ENCODE measurements at regions not wholly inside any gene's neighbourhood (a gene's known extent, or its start where the extent isn't known, plus 50 kb on each side); places are given as distances from the start of the nearest gene placed in this dataset.

DNA sequence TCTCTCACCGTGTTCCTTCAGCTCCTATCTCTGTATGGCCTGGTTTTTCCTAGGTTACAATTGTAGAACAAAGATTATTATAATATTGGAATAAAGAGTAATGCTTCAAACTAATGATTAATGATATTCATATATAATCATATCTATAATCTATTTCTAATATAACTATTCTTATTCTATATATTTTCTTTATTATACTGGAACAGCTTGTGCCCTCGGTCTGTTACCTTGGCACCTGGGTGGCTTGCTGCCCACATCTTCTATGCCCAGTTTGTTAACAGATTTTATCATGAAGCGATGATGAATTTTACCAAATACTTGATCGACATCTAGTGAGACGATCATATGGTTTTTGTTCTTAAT, 363.6 kb upstream of the TYRP1 start:
- TF ChIP-seq, protein P1, sequence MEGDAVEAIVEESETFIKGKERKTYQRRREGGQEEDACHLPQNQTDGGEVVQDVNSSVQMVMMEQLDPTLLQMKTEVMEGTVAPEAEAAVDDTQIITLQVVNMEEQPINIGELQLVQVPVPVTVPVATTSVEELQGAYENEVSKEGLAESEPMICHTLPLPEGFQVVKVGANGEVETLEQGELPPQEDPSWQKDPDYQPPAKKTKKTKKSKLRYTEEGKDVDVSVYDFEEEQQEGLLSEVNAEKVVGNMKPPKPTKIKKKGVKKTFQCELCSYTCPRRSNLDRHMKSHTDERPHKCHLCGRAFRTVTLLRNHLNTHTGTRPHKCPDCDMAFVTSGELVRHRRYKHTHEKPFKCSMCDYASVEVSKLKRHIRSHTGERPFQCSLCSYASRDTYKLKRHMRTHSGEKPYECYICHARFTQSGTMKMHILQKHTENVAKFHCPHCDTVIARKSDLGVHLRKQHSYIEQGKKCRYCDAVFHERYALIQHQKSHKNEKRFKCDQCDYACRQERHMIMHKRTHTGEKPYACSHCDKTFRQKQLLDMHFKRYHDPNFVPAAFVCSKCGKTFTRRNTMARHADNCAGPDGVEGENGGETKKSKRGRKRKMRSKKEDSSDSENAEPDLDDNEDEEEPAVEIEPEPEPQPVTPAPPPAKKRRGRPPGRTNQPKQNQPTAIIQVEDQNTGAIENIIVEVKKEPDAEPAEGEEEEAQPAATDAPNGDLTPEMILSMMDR (IDR thresholded peaks at IDR 0.05) = peak; percentile 43
- TF ChIP-seq ZFX (IDR thresholded peaks at IDR 0.05; ENCODE audit: borderline replicate concordance) = no peak

Measured in 22Rv1 (cell line).